ENCODE measurements at regions not wholly inside any gene's neighbourhood (a gene's known extent, or its start where the extent isn't known, plus 50 kb on each side); places are given as distances from the start of the nearest gene placed in this dataset.

GRCh38 chr9:134982311-134982710 lies 64.6 kb upstream of the FCN1 start:
- DNase-seq (ENCODE audit: low read depth) = no peak
- CTCF ChIA-PET = no interaction called here
- H3K36me3 ChIP-seq (ENCODE audit: control insufficient read depth, insufficient read depth, low read length) = no peaks in the 10 kb centered on the region
- TF ChIP-seq CTCF (IDR thresholded peaks at IDR 0.05; ENCODE audit: insufficient read depth, low read depth, low read length) = no peak
- POLR2A ChIA-PET = no interaction called here
- no peak overlapping the region for H3K4me3 ChIP-seq (ENCODE audit: low read depth, low read length)
- no peaks in the 10 kb centered on the region for H3K27me3 ChIP-seq (ENCODE audit: control insufficient read depth, insufficient read depth, low read length)

- no peak for TF ChIP-seq CTCF (IDR thresholded peaks at IDR 0.05; ENCODE audit: insufficient read depth, low read depth, low read length)
- Histone ChIP-seq H3K4me3 (ENCODE audit: low read depth, low read length) (no peak overlapping the region), H3K36me3 (ENCODE audit: control insufficient read depth, insufficient read depth, low read length) (no peaks in the 10 kb centered on the region), H3K27me3 (ENCODE audit: control insufficient read depth, insufficient read depth, low read length) (no peaks in the 10 kb centered on the region)
- CTCF ChIA-PET = no interaction called here
- POLR2A ChIA-PET = no interaction called here
- DNase-seq (ENCODE audit: low read depth) = no peak
Observed at GRCh38 chr9:134983074-134983473, 65.4 kb upstream of the FCN1 start.

- CTCF ChIA-PET = no interaction called here
Observed at GRCh38 chr9:134983506-134984371, 66.0 kb upstream of the FCN1 start.

GRCh38 chr9:134984372-134985265 lies 66.9 kb upstream of the FCN1 start:
- no peaks in the 10 kb centered on the region for H3K27me3 ChIP-seq (ENCODE audit: control insufficient read depth, insufficient read depth, low read length)
- H3K4me3 ChIP-seq (ENCODE audit: low read depth, low read length) = no peak overlapping the region
- ChIA-PET POLR2A (no interaction called here), CTCF (no interaction called here)
- no peaks in the 10 kb centered on the region for H3K36me3 ChIP-seq (ENCODE audit: control insufficient read depth, insufficient read depth, low read length)
- DNase-seq (ENCODE audit: low read depth) = no peak
- no peak for TF ChIP-seq CTCF (IDR thresholded peaks at IDR 0.05; ENCODE audit: insufficient read depth, low read depth, low read length)

More at GRCh38 chr9:134983506-134984371, 66.0 kb upstream of the FCN1 start:
- no peak for DNase-seq (ENCODE audit: low read depth)
- Histone ChIP-seq H3K36me3 (ENCODE audit: control insufficient read depth, insufficient read depth, low read length) (no peaks in the 10 kb centered on the region), H3K4me3 (ENCODE audit: low read depth, low read length) (no peak overlapping the region), H3K27me3 (ENCODE audit: control insufficient read depth, insufficient read depth, low read length) (no peaks in the 10 kb centered on the region)
- POLR2A ChIA-PET = no interaction called here
- no peak for TF ChIP-seq CTCF (IDR thresholded peaks at IDR 0.05; ENCODE audit: insufficient read depth, low read depth, low read length)

- no peak for TF ChIP-seq CTCF (IDR thresholded peaks at IDR 0.05; ENCODE audit: insufficient read depth, low read depth, low read length)
- H3K36me3 ChIP-seq (ENCODE audit: control insufficient read depth, insufficient read depth, low read length) = no peaks in the 10 kb centered on the region
- H3K27me3 ChIP-seq (ENCODE audit: control insufficient read depth, insufficient read depth, low read length) = no peaks in the 10 kb centered on the region
- no peak overlapping the region for H3K4me3 ChIP-seq (ENCODE audit: low read depth, low read length)
- CTCF ChIA-PET = no interaction called here
- POLR2A ChIA-PET = no interaction called here
- DNase-seq (ENCODE audit: low read depth) = no peak
Observed at GRCh38 chr9:134985451-134985850, 67.7 kb upstream of the FCN1 start.
